H7 (cell line): ENCODE measurements at regions not wholly inside any gene's neighbourhood (a gene's known extent, or its start where the extent isn't known, plus 50 kb on each side); places are given as distances from the start of the nearest gene placed in this dataset.

ENCODE experiments used
- DNase-seq: peaks from one replicate; pipeline ENCODE4 v3.0.0; 2012
- H3K27me3 ChIP-seq: 2 replicates; pipeline ENCODE4 v1.6.0; 2011; ENCODE audit warnings: mild to moderate bottlenecking, low read length; ENCODE audit not compliant: control insufficient read depth, insufficient read depth
- H3K36me3 ChIP-seq: replicated peaks from 2 replicates; pipeline ENCODE4 v1.5.1; 2011; ENCODE audit warnings: low read length; ENCODE audit not compliant: control insufficient read depth, insufficient read depth
- H3K4me3 ChIP-seq: 2 replicates; pipeline ENCODE4 v1.5.1; 2011; ENCODE audit warnings: low read depth, mild to moderate bottlenecking, control low read depth, low read length, moderate library complexity; ENCODE audit not compliant: insufficient read depth

- Histone ChIP-seq H3K36me3 (no peaks in the 10 kb centered on the region), H3K4me3 (no peak overlapping the region), H3K27me3 (no peaks in the 10 kb centered on the region)
- no peak for DNase-seq
These were observed 250.8 kb downstream of the DMRT2 start for GRCh38 chr9:1300941-1301340.

- Histone ChIP-seq H3K4me3 (no peak overlapping the region), H3K36me3 (no peaks in the 10 kb centered on the region), H3K27me3 (no peaks in the 10 kb centered on the region)
- no peak for DNase-seq
These were observed 253.8 kb downstream of the DMRT2 start for GRCh38 chr9:1303932-1304331.

- Histone ChIP-seq H3K4me3 (no peak overlapping the region), H3K36me3 (no peaks in the 10 kb centered on the region), H3K27me3 (no peaks in the 10 kb centered on the region)
- DNase-seq = no peak
These were observed 261.4 kb downstream of the DMRT2 start for GRCh38 chr9:1311462-1312042.

DNA sequence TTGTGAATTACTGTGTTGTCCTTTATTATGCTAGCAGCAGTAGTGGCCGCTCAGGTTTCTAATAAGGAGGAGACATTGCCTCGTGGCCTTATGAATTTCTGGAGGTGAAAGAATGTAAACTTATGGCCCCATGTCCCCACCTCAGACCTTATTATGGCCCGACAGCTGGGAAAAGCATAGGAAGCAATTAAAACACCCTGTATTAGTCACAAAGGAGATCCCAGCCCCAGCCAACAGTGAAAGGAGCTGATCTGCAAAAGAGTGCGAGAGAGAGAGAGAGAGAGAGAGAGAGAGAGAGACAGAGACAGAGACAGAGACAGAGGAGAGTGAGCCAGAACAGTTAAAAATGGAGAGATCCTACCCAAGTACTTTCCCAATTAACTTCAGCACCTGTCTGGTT is 269.3 kb downstream of the DMRT2 start:
- Histone ChIP-seq H3K27me3 (no peaks in the 10 kb centered on the region), H3K36me3 (no peaks in the 10 kb centered on the region), H3K4me3 (no peak overlapping the region)
- DNase-seq = no peak

DNA sequence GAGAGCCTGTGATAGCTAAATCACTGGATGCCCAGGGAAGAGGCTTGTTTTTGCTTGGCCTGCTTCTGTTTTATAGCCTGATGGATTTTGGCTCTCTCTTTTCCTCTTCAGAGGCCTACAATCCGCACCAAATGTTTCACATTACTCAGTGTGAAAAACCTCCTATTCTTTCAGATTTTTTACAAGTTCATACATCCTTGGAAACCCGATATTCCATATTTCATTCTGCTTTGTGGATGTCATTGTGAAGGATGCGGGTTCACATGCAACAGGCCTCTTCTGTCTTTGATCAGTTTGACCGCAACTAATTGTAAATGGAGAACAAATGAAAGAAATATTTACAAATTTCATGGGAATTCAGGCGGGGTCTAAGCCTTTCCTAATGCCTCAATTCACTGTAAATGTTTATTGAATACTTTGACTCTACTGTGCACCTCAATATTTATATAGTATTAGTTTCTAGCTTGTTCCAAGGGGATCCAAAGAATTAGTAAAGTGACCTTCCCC is 269.9 kb downstream of the DMRT2 start:
- Histone ChIP-seq H3K27me3 (no peaks in the 10 kb centered on the region), H3K36me3 (no peaks in the 10 kb centered on the region), H3K4me3 (no peak overlapping the region)
- no peak for DNase-seq

DNA sequence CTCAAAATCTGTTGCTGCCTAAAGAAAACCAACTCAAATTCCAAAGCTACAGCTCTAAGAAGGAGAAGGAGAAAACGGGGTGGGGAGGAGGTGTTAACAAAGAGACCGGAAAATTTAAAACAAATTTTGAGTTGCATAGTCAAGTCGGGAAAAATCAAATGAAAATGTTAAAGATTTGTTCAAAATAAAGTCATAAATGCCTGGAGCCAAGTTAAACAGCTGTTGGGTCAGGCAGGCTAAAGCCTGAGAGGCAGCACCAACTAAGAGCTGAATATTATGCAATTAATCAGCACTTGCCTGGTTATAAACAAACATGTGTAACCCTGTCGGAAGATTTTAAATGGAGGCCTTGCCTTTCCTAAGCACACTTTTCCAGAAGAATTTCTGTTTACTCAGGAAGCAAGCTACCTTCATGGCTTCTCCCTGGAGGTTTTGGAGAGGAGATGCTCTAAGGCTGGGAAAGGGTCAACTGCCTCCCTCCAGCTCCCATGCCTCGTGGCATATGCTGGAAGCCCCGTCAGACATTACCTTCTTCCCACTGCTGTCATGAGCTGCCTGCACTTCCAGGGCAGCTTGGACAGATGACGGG is 270.5 kb downstream of the DMRT2 start:
- no peaks in the 10 kb centered on the region for H3K27me3 ChIP-seq
- H3K4me3 ChIP-seq = no peak overlapping the region
- DNase-seq = no peak
- no peaks in the 10 kb centered on the region for H3K36me3 ChIP-seq

GRCh38 chr9:1327467-1327866 is 277.3 kb downstream of the DMRT2 start:
- DNase-seq = no peak

DNA sequence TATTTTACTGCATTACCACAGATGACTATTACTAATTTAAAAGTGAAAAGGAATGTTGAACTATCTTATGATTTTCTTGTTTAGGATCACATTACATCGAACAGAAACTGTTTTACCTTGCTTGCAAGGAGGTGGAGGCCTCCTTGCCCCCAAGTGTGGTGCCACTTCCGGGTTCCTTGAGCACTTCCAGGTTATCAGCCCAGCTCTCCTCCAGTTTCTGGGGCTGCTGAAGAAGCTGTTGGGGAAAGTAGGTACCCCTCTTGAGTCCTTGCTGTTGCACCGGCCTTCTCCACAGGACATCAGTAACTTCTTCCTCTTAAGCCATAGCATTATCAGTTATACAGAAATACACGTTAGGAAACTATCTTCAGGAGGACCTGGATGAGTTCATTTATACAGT is 278.2 kb downstream of the DMRT2 start:
- H3K4me3 ChIP-seq = no peak overlapping the region
- H3K27me3 ChIP-seq = no peaks in the 10 kb centered on the region
- H3K36me3 ChIP-seq = no peaks in the 10 kb centered on the region
- no peak for DNase-seq

More at GRCh38 chr9:1327467-1327866, 277.3 kb downstream of the DMRT2 start:
- Histone ChIP-seq H3K36me3 (no peaks in the 10 kb centered on the region), H3K27me3 (no peaks in the 10 kb centered on the region), H3K4me3 (no peak overlapping the region)

- no peaks in the 10 kb centered on the region for H3K27me3 ChIP-seq
- H3K36me3 ChIP-seq = no peaks in the 10 kb centered on the region
- DNase-seq = no peak
- no peak overlapping the region for H3K4me3 ChIP-seq
These were observed 281.4 kb downstream of the DMRT2 start for GRCh38 chr9:1331546-1332038.

GRCh38 chr9:1332156-1332555 is 282.0 kb downstream of the DMRT2 start:
- Histone ChIP-seq H3K36me3 (no peaks in the 10 kb centered on the region), H3K27me3 (no peaks in the 10 kb centered on the region), H3K4me3 (no peak overlapping the region)
- no peak for DNase-seq

GRCh38 chr9:1335174-1335573 is 285.0 kb downstream of the DMRT2 start:
- no peak for DNase-seq
- no peaks in the 10 kb centered on the region for H3K36me3 ChIP-seq
- no peak overlapping the region for H3K4me3 ChIP-seq
- no peaks in the 10 kb centered on the region for H3K27me3 ChIP-seq

GRCh38 chr9:1337169-1337568 is 287.0 kb downstream of the DMRT2 start:
- DNase-seq = no peak
- Histone ChIP-seq H3K36me3 (no peaks in the 10 kb centered on the region), H3K27me3 (no peaks in the 10 kb centered on the region), H3K4me3 (no peak overlapping the region)

DNA sequence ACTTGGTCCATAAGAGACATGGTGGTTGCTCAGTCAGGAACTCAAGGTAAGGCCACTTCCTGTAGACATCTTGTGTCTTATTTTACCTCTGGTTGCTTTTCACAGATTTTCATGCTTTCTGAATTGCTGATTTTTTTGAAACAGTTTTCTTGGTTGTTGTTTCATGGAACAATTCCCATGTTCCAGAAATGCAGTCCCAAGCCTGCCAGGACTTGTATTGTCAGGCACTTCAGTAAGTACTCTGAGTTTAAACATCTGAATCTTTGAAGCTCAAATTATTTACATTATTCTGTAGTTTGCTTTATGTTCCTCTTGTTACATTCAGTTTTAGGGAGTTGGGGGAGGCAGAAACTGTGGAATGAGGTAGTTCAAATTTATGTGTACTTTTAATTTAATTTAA is 290.2 kb downstream of the DMRT2 start:
- Histone ChIP-seq H3K27me3 (no peaks in the 10 kb centered on the region), H3K4me3 (no peak overlapping the region), H3K36me3 (no peaks in the 10 kb centered on the region)
- no peak for DNase-seq

GRCh38 chr9:1353291-1353690 is 303.1 kb downstream of the DMRT2 start:
- DNase-seq = no peak
- Histone ChIP-seq H3K4me3 (no peak overlapping the region), H3K36me3 (no peaks in the 10 kb centered on the region), H3K27me3 (no peaks in the 10 kb centered on the region)

- Histone ChIP-seq H3K4me3 (no peak overlapping the region), H3K36me3 (no peaks in the 10 kb centered on the region), H3K27me3 (no peaks in the 10 kb centered on the region)
- DNase-seq = no peak
These were observed 303.9 kb downstream of the DMRT2 start for GRCh38 chr9:1354086-1354485.
